ENCODE measurements at regions not wholly inside any gene's neighbourhood (a gene's known extent, or its start where the extent isn't known, plus 50 kb on each side); places are given as distances from the start of the nearest gene placed in this dataset.

- RAD21 ChIA-PET (ENCODE audit: low non-redundant PET in 1 of 2, low total read pairs in 2 of 2, uncharacterized antibody in 2 of 2, unreplicated experiment in 2 of 2) = no interaction called here
- POLR2A ChIA-PET = no interaction called here
- H2AFZ ChIP-seq (ENCODE audit: low read depth, low read length, poor library complexity, severe bottlenecking) = no peak overlapping the region
- H3K9ac ChIP-seq (ENCODE audit: low read length) = no peak overlapping the region
- no peaks in the 10 kb centered on the region for H3K79me2 ChIP-seq (ENCODE audit: insufficient read depth, low read length)
- H4K20me1 ChIP-seq (ENCODE audit: insufficient read depth) = no peaks in the 10 kb centered on the region
- ATAC-seq = no peak
- BruUV-seq (replicated peaks) = no TSS peak
- TF ChIP-seq TCF7L2 (IDR thresholded peaks at IDR 0.05; ENCODE audit: borderline replicate concordance, extremely low read depth, insufficient read depth, insufficient read length) (no peak), POLR2AphosphoS5 (IDR thresholded peaks at IDR 0.05; ENCODE audit: low read depth, low read length) (no peak), EZH2 (IDR thresholded peaks at IDR 0.05) (no peak), EGR1 (IDR thresholded peaks at IDR 0.05; ENCODE audit: low read depth) (no peak), ELF1 (IDR thresholded peaks at IDR 0.05; ENCODE audit: borderline replicate concordance, low read depth) (no peak), JUND (IDR thresholded peaks at IDR 0.05) (no peak), FOSL1 (IDR thresholded peaks at IDR 0.05; ENCODE audit: low read depth) (no peak), ZFX (IDR thresholded peaks at IDR 0.05) (no peak), EZH2phosphoT487 (IDR thresholded peaks at IDR 0.05; ENCODE audit: borderline replicate concordance) (no peak), CBX3 (IDR thresholded peaks at IDR 0.05; ENCODE audit: low read depth) (no peak), CTCF (IDR thresholded peaks at IDR 0.05 in 2 of 3, conservative IDR thresholded peaks at IDR 0.05 in 1 of 3; ENCODE audit: borderline replicate concordance in 1 of 3, insufficient read depth in 1 of 3, low read depth in 2 of 3, low read length in 2 of 3) (no peak), ZNF274 (IDR thresholded peaks at IDR 0.05; ENCODE audit: low read depth, low read length) (no peak), SRF (IDR thresholded peaks at IDR 0.05; ENCODE audit: low read depth) (no peak), SP1 (IDR thresholded peaks at IDR 0.05; ENCODE audit: low read depth) (no peak)
- TF ChIP-seq, protein P1, sequence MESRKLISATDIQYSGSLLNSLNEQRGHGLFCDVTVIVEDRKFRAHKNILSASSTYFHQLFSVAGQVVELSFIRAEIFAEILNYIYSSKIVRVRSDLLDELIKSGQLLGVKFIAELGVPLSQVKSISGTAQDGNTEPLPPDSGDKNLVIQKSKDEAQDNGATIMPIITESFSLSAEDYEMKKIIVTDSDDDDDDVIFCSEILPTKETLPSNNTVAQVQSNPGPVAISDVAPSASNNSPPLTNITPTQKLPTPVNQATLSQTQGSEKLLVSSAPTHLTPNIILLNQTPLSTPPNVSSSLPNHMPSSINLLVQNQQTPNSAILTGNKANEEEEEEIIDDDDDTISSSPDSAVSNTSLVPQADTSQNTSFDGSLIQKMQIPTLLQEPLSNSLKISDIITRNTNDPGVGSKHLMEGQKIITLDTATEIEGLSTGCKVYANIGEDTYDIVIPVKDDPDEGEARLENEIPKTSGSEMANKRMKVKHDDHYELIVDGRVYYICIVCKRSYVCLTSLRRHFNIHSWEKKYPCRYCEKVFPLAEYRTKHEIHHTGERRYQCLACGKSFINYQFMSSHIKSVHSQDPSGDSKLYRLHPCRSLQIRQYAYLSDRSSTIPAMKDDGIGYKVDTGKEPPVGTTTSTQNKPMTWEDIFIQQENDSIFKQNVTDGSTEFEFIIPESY (IDR thresholded peaks at IDR 0.05; ENCODE audit: extremely low read depth, insufficient replicate concordance, low read length) = no peak
- TF ChIP-seq, protein P2, sequence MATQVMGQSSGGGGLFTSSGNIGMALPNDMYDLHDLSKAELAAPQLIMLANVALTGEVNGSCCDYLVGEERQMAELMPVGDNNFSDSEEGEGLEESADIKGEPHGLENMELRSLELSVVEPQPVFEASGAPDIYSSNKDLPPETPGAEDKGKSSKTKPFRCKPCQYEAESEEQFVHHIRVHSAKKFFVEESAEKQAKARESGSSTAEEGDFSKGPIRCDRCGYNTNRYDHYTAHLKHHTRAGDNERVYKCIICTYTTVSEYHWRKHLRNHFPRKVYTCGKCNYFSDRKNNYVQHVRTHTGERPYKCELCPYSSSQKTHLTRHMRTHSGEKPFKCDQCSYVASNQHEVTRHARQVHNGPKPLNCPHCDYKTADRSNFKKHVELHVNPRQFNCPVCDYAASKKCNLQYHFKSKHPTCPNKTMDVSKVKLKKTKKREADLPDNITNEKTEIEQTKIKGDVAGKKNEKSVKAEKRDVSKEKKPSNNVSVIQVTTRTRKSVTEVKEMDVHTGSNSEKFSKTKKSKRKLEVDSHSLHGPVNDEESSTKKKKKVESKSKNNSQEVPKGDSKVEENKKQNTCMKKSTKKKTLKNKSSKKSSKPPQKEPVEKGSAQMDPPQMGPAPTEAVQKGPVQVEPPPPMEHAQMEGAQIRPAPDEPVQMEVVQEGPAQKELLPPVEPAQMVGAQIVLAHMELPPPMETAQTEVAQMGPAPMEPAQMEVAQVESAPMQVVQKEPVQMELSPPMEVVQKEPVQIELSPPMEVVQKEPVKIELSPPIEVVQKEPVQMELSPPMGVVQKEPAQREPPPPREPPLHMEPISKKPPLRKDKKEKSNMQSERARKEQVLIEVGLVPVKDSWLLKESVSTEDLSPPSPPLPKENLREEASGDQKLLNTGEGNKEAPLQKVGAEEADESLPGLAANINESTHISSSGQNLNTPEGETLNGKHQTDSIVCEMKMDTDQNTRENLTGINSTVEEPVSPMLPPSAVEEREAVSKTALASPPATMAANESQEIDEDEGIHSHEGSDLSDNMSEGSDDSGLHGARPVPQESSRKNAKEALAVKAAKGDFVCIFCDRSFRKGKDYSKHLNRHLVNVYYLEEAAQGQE (IDR thresholded peaks at IDR 0.05; ENCODE audit: low read depth) = no peak
- no peaks in the 10 kb centered on the region for H3K4me1 ChIP-seq (ENCODE audit: control insufficient read depth in 1 of 2, insufficient read depth in 2 of 2, low read length in 2 of 2)
- no peaks in the 10 kb centered on the region for H3K9me3 ChIP-seq (ENCODE audit: control insufficient read depth in 1 of 2, insufficient read depth in 1 of 2, low read depth in 1 of 2, low read length in 2 of 2)
- H3K4me2 ChIP-seq (ENCODE audit: low read length) = no peak overlapping the region
- intact Hi-C loops (cut with micrococcal nuclease) = no loop called here
- H3K36me3 ChIP-seq (ENCODE audit: control insufficient read depth in 1 of 2, insufficient read depth in 2 of 2, low read length in 2 of 2) = no peaks in the 10 kb centered on the region
- DNase-seq (ENCODE audit: low read depth, low spot score) = no peak
- H3K27ac ChIP-seq (ENCODE audit: low read depth, low read length) = no peak overlapping the region
- H3K9me2 ChIP-seq (ENCODE audit: insufficient read depth) = no peaks in the 10 kb centered on the region
- H3K27me3 ChIP-seq (ENCODE audit: insufficient read depth, low read length) = no peaks in the 10 kb centered on the region
- CTCF ChIA-PET = no interaction called here
- no peak overlapping the region for H3K4me3 ChIP-seq (replicated peaks in 1 of 2; ENCODE audit: low read depth in 1 of 2, low read length in 2 of 2)
Measured at GRCh38 chr3:20391644-20392043, 205.6 kb upstream of the SGO1 start.

All from HCT116 (cell line).